Activated T-cell treated with anti-CD3 and anti-CD28 coated beads, Interleukin-2, amount 50 U/mL, for 1 hour (primary cell): ENCODE measurements at regions not wholly inside any gene's neighbourhood (a gene's known extent, or its start where the extent isn't known, plus 50 kb on each side); places are given as distances from the start of the nearest gene placed in this dataset.
A peak's percentile ranks its signal among the peaks of the same experiment; 100 is the strongest.
"Not testable (repeated sequence)": the region's sequence is repeated elsewhere in the genome, so short reads cannot be mapped to it uniquely, and the experiment has no call there.

Experiments
- DNase-seq: peaks from one replicate; pipeline ENCODE4 v3.0.0-alpha.2; 2020

DNA sequence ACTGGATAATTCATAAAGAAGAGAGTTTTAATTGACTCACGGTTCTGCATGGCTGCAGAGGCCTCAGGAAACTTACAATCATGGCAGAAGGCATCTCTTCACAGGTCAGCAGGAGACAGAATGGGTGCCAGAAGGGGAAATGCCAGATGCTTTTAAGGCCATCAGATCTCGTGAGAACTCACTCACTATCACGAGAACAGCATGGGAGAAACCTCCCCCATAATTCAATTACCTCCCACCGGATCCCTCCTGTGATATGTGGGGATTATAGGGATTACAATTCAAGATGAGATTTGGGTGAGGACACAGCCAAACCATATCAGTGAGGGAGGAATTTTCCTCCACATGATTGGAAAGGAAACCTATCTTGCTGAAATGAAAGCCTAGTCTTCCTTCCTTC lies 108.1 kb upstream of the TMEM132E start:
- DNase-seq, result not testable (repeated sequence)

DNA sequence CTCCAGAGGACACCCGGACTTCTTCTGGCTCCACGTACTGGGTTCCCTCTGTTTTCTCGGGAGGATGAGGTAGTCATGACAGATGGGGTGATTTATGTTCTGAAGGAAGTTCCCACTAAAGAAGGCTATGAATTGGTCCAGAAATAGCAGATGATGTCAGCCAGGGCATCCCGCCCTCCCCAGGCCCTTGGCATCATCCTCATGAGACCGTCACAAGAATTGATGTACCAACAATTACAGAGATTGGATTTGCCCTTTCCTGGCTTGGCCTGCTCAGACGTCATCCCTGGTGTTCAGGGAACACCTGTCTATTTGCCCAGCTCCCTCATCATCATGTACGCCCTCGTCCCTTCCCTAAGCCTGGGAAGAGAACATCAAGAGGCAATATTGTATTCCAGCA lies 102.8 kb upstream of the CCL1 start:
- DNase-seq, result no peak

DNA sequence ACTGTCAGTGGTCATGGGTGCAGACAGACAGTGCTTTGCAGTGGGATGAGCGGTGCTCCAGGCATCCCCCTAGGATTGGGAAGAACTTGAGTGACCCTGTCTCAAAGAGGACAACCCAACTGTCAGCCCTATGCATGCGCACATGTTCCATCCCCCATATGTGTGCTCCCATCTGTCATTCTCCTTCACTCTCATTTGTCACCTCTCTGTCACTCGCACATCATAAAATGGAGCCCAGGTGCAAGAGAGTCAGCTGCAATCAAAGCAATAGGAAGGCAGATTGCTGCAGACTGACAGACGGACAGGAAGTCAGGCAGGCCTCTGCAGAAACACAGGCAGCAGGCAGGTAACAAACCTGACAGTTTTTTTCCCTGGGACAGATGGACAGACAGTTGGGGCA lies 101.8 kb upstream of the CCL1 start:
- no peak for DNase-seq

DNA sequence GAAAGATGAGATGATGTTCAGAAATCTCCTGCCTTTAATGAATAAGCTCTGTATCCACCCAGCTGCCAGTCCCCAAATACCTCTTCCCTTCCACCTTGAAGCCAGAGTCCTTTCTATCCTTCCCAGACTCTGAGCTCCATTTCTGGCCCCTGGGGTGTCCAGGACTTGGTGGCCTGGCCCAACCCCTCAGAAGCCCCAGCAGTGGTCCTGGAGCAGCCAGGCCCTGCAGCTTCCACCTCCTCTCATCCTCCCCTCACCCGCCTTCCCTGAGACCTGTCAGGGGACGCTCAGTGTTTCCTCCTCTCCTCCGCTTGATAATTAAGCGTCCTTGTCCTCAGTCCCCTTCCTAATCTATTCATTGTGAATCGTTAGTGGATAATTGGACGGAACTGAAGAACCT lies 95.2 kb upstream of the CCL1 start:
- no peak for DNase-seq

DNA sequence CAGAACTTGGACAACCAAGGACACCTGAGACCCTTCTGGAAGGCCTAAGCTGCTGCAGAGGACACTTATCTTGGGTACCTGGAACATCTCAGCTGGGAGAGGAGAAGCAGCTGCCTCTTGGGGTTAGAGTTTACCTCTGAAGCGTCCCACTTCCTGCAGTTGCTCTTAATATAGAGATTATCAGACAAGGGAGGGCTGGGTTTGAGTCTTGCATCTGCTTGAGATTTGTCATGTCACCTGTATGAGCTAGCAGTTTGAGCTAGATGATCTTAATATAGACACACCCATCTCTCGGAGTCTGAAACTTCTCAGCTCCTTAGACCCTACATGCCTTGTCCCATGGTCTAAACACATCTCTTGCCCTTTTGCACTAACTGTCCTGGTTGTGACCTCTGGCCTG lies 93.1 kb upstream of the CCL1 start:
- no peak for DNase-seq

DNA sequence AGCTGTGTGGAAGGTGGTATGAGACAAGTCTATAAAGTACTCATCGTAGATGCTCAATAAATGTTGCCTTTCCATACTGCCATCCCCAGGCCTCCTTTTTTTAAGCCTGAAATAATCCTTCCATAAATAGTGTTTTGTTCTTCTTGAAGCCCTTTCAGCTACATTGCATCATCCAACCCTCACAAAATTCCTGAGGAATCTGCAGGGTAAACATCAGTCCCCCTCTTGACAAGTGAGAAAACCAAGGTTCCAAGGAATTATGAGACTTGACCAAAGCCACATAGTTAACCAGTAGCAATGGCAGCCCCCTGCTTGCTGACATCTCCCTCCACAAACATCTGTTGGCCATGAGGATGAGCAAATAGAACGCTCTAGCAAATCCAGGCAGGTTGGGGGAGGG lies 89.7 kb upstream of the CCL1 start:
- no peak for DNase-seq

DNA sequence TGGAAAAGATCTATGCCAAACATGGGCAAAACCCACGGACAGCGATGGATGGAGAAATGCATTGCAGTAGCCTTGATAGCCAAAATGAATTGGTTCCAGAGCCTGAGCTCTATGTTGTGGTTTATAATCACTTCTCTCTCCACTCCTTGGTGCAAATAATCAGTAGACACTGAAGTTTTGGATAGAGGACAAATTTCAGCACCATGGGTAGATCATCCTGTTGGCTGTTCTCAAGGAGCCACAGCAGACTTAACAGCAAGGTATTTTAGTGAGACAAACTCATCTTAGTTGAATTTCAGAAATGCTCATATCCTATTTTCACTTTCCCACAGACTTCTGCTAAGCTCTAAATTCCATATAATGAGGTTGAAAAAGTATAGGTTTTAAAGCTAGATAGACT lies 88.3 kb upstream of the CCL1 start:
- no peak for DNase-seq

DNA sequence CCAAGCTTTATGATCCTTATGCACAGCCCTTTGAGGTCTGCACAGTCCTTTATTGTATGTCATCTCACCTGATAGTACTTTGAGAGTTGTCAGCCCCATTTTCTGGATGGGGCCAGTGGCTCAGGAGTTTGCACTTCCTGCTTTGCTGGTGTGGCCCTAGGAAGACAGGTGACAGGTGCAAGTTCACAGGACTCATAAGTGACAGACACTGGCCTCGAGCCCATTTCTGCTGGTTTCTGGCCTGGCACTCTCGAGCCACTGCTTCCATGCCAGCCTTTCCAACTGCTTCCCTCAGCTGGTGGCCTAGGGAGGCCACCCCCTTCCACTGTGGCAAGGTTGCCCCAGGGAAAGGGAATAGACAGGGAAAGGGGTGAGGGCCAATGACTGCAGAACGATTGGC lies 84.4 kb upstream of the CCL1 start:
- no peak for DNase-seq

DNA sequence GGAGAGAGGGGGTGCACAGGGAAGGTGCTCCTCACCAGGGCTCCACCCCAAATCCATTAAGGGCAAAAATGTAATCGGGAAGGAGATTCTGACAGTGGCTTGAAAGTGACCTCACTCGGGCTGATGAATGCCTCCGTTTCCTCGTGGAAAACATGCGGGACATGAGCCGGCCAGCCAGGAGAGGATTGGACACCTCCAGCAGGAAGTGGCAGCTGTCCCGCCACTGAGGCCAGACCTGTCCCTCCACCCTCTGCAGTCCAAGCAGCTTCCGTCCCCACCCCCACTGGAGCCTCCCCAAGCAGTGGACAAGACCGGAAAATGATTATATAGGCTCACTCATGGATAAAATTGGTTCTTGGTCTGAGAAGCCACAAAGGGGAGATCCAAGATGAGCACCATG lies 82.1 kb upstream of the CCL1 start:
- DNase-seq, result no peak

DNA sequence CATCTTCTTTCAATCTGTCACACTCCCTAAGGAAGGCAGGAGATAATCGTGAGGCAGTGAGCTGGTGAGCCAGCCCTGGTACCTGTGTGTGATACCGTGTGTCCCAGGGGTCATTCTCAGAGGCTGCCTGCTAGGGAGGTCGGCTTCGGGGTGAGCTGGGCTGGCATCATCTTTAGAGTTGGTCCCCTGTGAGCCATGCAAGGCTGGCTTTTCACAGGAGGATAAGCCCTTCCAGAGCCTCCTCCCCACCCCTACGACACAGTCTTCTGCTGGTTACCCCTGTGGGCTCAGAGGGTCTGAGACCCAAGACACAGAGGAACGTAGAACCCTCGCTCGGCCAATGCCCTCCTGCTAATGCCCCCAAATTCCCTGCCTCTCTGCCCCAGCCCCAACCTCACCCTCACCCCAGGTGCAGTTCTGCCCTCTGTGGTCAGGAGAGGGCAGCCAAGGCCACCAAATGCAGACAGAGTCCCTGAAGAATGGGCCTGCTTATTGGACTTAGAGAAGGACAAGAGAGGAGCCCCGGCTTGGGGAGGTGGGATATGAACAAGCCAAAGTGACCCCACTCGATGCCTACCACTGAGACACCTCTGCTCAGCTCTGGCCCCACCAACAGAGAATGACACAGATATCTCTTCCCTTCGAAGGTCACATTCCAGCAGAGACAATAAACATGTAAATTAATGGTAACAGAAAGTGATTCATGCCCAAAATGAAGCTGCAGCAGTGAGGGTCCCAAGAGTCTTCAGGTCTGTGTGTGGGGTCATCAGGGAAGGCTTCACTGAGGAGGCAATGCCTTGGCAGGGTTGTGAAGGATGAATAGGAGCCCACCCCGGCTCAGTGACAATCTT lies 80.8 kb upstream of the CCL1 start:
- no peak for DNase-seq

DNA sequence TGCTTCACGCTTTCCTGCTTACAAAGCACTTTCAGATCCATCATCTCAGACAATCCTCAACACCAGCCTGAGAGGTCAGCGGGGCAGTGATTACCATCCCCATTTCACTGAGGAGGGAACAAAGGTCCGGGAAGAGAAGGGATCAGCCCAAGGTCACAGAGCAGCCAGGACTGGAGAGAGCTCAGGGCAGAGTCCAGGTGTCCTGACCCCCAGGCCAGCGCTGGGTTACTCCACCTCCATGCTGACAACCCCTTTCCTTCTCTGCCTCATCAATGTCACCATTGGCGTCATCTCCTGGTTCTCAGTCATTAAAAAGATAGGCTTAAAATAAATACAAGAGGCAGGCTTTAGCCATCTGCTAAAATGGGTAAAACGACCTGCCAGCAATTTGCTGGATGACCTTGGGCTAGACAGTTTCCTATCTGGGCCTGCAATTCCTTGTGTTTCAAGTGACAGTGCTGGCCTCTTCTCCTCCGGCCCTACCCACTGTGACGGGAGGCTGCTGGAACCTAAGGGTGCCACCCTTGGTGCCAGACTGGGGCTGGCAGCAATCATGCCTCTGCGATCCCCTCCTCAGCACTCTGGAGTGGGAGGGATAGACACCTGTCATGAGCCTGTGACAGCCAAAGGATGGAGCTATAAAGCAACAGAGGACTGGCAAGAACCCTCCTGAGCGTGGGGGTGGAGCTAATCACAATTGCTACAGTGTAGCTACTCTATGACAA lies 79.5 kb upstream of the CCL1 start:
- no peak for DNase-seq

DNA sequence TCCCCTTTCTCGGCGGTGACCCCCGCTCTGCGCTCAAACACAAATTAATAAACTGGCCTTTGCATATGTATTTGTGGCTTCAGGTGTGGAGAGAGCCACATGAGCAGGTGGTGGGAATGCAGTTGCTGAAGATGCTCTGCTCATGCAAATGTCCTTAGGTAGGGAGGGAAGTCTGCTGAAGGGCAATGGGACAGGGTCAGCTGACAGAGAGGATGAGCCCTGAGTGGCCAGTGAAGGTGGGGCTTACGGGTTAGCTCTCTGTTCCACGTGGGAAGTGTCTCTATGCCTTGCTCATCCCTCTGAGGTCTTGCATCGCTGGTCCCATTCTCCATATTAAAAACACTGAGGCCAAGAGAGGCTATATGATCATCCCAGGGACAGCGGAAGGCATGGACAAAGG lies 74.2 kb upstream of the CCL1 start:
- no peak for DNase-seq

DNA sequence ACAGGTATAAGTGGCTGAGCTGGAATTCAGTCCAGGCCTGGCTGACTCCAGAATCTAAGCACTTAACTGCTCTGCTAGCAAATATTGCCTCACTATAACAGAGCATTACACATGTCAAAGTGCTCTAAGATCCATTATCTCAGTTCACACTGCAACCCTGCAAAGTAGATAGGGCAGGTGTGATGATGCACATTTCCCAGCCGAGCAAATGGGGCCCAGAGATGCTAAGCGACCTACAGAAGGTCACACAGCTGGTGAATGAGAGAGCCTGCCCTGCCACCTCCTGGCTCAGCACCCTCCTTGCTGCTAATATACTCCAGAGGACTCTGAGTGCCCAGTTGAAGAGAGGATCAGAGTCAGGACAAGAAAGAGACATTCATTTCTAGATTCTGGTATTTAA lies 73.6 kb upstream of the CCL1 start:
- no peak for DNase-seq

DNA sequence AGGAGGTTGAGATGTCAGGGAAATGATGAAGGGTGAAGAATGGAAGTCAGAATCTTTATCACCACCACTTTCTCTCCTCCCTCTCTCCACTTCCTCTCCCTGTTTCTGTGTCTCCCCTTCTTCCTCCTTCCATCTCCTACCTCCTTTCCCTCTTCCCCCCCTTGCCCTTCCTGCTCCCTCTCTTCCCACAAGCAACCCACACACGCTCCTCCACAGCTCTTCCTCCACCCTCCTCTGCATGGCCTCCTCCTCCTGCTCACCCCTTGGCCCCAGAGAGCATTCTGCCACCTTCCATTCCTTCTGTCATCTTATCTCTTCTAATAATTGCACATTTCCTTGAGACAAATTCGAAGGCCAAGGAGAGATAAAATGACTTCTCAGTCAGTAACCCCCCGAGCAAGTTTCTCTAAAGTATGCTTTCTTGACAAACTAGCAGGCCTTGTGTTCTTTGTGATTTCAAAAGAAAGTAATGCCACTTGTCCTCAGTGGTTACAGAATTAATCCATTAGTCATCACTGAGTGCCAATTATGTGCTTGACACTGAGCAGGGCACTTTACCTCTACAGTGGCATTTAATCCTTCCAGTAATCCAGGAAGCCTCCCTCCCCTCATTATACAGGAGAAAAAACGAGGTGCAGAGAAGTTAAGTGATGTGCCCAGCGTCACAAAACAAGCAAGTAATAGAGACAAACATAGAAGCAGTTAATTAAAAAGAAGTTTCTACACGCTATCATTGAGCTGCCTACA lies 72.3 kb upstream of the CCL1 start:
- no peak for DNase-seq

DNA sequence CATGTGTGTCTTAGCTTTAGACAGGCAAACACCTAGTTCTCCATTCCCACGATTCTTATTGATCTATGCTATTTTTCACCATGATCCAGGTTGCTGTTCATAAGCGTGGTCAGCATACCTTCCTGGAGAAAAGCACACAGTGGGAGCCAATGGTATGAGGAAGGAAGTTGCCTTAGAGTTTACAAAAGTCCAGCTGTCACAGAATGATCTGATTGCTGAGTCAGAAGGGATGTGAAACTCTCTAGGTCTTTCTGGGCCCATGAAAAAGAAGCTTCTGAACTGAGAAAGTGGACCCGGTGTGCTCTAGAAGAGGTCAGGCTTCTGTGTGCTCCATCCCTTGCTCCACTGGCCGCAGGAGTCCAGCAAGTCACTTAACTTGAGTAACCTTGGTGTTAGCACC lies 71.0 kb upstream of the CCL1 start:
- no peak for DNase-seq

DNA sequence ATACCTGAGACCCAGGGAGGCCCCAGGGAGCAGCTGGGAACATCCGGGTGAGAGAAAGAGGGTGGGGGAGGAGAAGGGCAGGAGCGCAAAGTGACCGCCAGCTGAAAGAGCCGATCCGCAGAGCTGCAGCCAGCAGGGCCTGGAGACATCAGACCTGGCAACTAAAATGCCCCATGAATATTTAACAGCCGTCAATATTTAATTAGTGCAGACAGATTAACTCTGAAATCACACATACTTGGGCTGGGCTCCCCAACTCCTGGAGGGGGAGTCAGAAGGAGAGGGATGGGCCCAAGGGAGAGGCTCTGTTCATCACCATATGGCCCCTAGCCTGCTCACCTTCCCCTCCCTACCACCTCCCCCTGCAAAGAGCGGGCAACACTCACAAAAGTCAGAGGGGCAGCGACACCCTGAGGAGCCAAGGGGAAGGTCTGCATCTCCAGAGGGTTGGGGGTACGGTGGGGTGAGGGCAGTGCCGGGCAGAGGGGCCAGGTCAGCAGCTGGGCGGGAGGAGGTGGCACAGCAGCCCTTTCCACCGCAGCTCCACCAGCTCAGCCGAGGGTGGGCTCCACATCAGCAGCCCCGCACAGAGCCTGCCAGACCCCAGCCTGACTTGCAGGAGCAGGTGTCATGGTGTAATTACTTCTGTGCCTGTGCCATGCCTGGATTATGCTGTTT lies 61.9 kb upstream of the CCL1 start:
- no peak for DNase-seq

DNA sequence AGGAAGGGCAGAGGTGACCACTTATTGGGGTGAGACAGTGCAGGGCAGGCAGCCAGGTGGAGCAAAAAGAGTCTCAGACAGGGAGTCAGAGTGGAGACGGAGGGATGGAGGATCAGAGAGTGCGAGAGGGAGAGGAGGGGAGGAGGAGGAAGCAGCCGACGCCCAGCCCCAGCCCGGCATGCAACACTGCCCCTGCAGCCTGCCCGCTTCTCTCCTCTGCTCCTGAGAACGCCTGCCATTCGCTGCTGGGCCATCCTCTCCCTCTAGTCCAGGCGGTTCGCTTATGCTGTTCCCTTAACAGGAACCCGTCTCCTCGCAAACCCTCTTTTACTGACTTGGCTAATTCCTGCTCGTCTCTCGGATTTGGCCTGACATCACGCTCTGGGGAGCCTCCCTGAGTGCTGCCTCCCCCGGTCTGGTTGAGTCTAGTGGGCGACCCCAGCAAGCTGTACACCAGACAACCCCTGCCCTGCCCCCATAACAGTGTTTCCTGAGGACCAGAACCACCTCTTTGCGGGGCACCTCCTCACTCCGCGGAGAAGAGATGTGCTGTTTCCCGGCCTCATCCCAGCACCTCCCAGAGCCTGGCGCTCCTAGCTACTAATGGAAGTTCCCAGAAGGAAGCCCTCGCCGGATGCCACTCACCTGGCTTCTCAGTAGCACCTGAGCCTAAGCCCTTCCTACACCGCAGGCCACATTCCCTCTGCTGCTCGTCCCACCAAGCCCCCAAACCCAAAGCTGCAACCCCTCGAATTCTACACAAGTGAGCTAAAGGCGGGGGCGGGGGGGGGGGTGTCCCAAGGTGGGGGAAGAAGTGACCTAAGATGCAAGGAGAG lies 61.2 kb upstream of the CCL1 start:
- DNase-seq, result no peak

DNA sequence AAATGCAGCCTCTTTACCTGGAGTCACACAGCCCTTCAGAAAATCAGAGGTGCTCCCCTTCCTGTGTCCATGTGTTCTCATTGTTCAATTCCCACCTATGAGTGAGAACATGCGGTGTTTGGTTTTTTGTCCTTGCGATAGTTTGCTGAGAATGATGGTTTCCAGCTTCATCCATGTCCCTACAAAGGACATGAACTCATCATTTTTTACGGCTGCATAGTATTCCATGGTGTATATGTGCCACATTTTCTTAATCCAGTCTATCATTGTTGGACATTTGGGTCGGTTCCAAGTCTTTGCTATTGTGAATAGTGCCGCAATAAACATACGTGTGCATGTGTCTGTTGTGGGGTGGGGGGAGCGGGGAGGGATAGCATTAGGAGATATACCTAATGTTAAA lies 60.3 kb upstream of the CCL1 start:
- not testable (repeated sequence) for DNase-seq

DNA sequence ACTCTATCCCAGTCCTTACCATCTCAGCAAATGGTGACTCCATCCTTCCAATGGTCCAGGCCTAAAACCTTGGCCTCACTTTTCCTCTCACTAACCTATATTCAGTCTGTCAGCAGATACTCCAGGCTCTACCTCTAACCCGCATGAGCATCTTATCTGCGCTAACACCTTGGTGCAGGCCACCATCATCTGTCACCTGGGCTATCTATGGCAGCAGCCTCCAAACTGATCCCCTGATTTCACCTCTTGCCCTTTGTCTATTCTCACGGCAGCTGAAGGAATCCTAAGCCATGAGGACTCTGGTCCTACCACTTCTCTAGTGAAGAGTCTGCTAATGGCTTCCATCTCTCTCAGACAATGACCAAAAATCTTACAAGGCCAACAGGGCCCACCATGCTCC lies 57.9 kb upstream of the CCL1 start:
- no peak for DNase-seq

DNA sequence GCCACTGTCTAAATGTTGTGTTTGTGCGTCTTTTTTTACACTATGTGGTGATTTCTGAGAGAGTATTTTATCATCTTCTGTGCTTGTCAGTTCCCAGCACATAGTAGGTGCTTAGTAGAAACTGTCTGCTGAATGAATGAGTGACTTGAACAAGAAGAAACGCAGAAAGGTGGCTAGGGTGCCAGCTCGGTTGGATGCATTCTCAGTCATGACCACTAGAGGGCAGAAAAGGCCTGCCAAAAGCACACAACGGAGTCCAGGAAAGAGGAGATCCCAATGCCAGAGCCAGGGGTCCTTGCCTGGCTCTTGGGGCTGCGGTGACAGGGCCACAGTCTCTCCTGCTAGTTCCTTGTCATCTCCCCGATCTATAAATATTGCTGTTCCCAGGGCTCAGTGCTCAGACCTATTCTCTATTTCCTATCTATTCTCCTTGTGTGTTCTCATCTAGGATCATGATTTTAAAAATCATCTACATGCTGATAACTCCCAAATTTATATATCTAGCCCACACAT lies 57.3 kb upstream of the CCL1 start:
- DNase-seq, result peak; percentile 63

DNA sequence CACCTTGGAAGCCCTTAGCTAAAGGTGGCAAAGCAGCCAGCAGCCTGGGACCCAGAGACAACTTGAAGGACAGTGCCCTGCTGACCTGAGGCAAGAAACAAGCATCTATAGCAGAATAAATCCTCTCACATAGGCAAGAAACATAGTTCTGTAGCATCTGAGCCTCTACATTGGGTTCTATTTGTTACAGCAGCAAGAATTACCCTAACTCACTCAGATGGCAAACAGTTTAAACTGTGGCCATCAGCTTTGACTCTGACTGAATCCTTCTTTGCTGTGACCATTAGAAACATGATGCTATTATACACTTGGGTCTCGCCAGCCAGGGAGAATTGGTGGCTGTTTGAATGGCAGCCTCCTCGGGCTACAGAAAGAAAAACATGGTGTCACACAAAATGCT lies 53.1 kb upstream of the CCL1 start:
- no peak for DNase-seq

DNA sequence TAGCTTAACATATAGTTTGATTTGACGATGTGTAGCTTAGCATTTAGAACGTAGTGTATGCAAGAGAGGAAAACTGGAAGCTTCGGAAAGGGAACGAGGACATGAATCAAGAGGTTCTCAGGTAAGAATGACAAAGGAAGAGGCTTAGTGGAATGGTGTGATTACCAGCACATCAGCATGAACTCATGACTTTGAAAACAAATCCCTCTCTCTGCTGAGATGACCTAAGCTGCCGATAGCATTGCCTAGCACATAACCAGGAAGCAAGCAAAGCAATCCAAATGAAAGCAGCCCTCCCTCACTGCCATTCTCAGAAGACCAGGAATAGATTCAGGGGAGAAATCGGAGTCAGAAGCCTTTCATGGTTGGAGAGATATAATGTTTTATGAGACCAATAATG lies 51.3 kb upstream of the CCL1 start:
- DNase-seq, result no peak
